ENCODE measurements at regions not wholly inside any gene's neighbourhood (a gene's known extent, or its start where the extent isn't known, plus 50 kb on each side); places are given as distances from the start of the nearest gene placed in this dataset.

DNA sequence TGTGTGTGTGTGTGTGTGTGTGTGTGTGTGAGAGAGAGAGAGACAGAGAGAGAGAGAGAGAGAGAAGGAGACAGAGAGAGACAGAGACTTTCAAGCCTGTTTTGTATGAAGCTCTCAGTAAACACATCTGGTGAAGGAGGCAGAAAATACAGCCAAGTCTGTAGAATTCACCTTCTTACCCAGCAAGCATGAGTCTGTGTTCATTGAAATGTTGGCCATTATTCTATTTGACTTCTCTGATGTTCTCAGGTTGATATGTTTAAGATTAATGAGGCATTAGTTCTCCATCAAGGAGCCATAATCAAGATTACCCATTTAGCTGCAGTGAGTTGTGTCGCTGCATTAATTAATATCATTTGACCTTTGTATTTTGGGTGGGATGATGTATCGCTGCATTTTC is 895.8 kb upstream of the EEF2KMT start:
- H2AFZ ChIP-seq (ENCODE audit: low read depth, low read length): no peak overlapping the region
- peaks cover 3% of the 10 kb centered on the region for H3K9me3 ChIP-seq (replicated peaks; ENCODE audit: control insufficient read depth, insufficient read depth, low read length)
- BruUV-seq (replicated peaks): no TSS peak
- H3K9ac ChIP-seq (replicated peaks; ENCODE audit: extremely low read depth, insufficient read depth, low read length): no peak overlapping the region
- DNase-seq (ENCODE audit: low read depth, low spot score) (no peak), FAIRE-seq (no peak)
- intact Hi-C loops (cut with micrococcal nuclease) (no loop called here), dilution Hi-C loops (cut with MboI; ENCODE audit: extremely low pct_ligation_motif_present, low sequenced_read_pairs) (no loop called here)
- no peaks in the 10 kb centered on the region for H3K36me3 ChIP-seq (ENCODE audit: control insufficient read depth in 2 of 2, extremely low read depth in 1 of 2, insufficient read depth in 2 of 2, low read length in 2 of 2)
- H3K4me3 ChIP-seq (replicated peaks in 1 of 3; ENCODE audit: insufficient read depth in 1 of 3, low read depth in 1 of 3, low read length in 3 of 3): no peak overlapping the region
- H3K9me1 ChIP-seq (replicated peaks; ENCODE audit: control insufficient read depth, extremely low read depth, insufficient read depth, low read length): no peaks in the 10 kb centered on the region
- no peaks in the 10 kb centered on the region for H3K4me1 ChIP-seq (ENCODE audit: control insufficient read depth, extremely low read depth, insufficient read depth, low read length)
- no peak for TF ChIP-seq CTCF (IDR thresholded peaks at IDR 0.05; ENCODE audit: extremely low read depth in 1 of 2, insufficient read depth in 1 of 2, low read depth in 1 of 2, low read length in 2 of 2)
- TF ChIP-seq MYC (IDR thresholded peaks at IDR 0.05; ENCODE audit: low read depth, low read length): no peak
- TF ChIP-seq MAX (IDR thresholded peaks at IDR 0.05; ENCODE audit: insufficient read depth, insufficient read length): no peak
- no peak for TF ChIP-seq JUN (IDR thresholded peaks at IDR 0.05; ENCODE audit: borderline replicate concordance, insufficient read depth, insufficient read length, low read depth)
- no peak for TF ChIP-seq GATA2 (IDR thresholded peaks at IDR 0.05; ENCODE audit: insufficient read depth, insufficient read length, low read depth, low read length)
- no peak for TF ChIP-seq FOS (IDR thresholded peaks at IDR 0.05; ENCODE audit: borderline replicate concordance, insufficient read depth, low read length)
- TF ChIP-seq EZH2 (IDR thresholded peaks at IDR 0.05; ENCODE audit: borderline replicate concordance, low read depth, low read length, severe bottlenecking): no peak
- TF ChIP-seq POLR2AphosphoS5 (IDR thresholded peaks at IDR 0.05; ENCODE audit: insufficient read depth, low read depth, low read length): no peak
- TF ChIP-seq POLR2A (IDR thresholded peaks at IDR 0.05; ENCODE audit: low read depth, low read length): no peak
- ChIA-PET POLR2A (no interaction called here), CTCF (no interaction called here)
- no peak overlapping the region for H3K27ac ChIP-seq (ENCODE audit: insufficient read depth, low read depth, low read length)
- no peaks in the 10 kb centered on the region for H3K79me2 ChIP-seq (ENCODE audit: control insufficient read depth, insufficient read depth, low read length)
- no peaks in the 10 kb centered on the region for H3K27me3 ChIP-seq (ENCODE audit: control insufficient read depth in 2 of 2, insufficient read depth in 2 of 2, low read length in 2 of 2)
- no peak overlapping the region for H3K4me2 ChIP-seq (ENCODE audit: insufficient read depth, low read length)
- no peaks in the 10 kb centered on the region for H4K20me1 ChIP-seq (replicated peaks; ENCODE audit: control insufficient read depth, extremely low read depth, insufficient read depth, low read length)
